SU-DHL-6 (cell line): ENCODE measurements at regions not wholly inside any gene's neighbourhood (a gene's known extent, or its start where the extent isn't known, plus 50 kb on each side); places are given as distances from the start of the nearest gene placed in this dataset.

ENCODE experiments used
- H2AFZ ChIP-seq: fragments of 200-600 bp; sonication (generic); 2 replicates; pipeline ENCODE4 v1.6.1; 2014; ENCODE audit warnings: low read depth, mild to moderate bottlenecking, moderate library complexity, mixed read lengths, antibody characterized with exemption, low read length; ENCODE audit not compliant: severe bottlenecking
- H3F3A ChIP-seq: fragments of 200-600 bp; shearing (Covaris generic); 2 replicates; pipeline ENCODE4 v1.6.0; 2016; ENCODE audit warnings: antibody characterized with exemption, mild to moderate bottlenecking; ENCODE audit not compliant: insufficient read depth
- H3K27ac ChIP-seq: fragments of 200-600 bp; sonication (generic); 2 replicates; pipeline ENCODE4 v1.5.1; 2016; ENCODE audit warnings: low read depth, mild to moderate bottlenecking, low read length, moderate library complexity, mixed read lengths
- H3K27me3 ChIP-seq: fragments of 200-600 bp; sonication (generic), shearing (Covaris generic); 2 replicates; pipeline ENCODE4 v1.6.0; 2014; ENCODE audit warnings: mild to moderate bottlenecking, low read length
- H3K36me3 ChIP-seq: fragments of 200-600 bp; sonication (generic); 2 replicates; pipeline ENCODE4 v1.6.1; 2014; ENCODE audit warnings: mild to moderate bottlenecking, low read length, mixed read lengths
- H3K4me2 ChIP-seq: fragments of 300-600, 200-600 bp; shearing (Covaris generic), sonication (generic); 2 replicates; pipeline ENCODE4 v1.6.0; 2014; ENCODE audit warnings: low read length, low read depth, mild to moderate bottlenecking; ENCODE audit not compliant: poor library complexity, severe bottlenecking
- H3K4me3 ChIP-seq: fragments of 200-600 bp; sonication (generic); 2 replicates; pipeline ENCODE4 v1.5.1; 2014; ENCODE audit warnings: antibody characterized with exemption, low read length, mild to moderate bottlenecking, mixed read lengths; ENCODE audit not compliant: insufficient read depth, poor library complexity, severe bottlenecking
- H3K79me2 ChIP-seq: fragments of 200-600 bp; sonication (generic); 2 replicates; pipeline ENCODE4 v1.6.1; 2014; ENCODE audit warnings: mild to moderate bottlenecking, low read length, moderate library complexity; ENCODE audit not compliant: insufficient read depth
- H3K9ac ChIP-seq: fragments of 200-600 bp; sonication (generic); 2 replicates; pipeline ENCODE4 v1.7.0; 2014; ENCODE audit warnings: mild to moderate bottlenecking, low read length
- H3K9me2 ChIP-seq: fragments of 200-600 bp; sonication (generic); replicated peaks from 2 replicates; pipeline ENCODE4 v1.6.1; 2014; ENCODE audit warnings: low read length; ENCODE audit not compliant: insufficient read depth
- H3K9me3 ChIP-seq: fragments of 200-600 bp; sonication (generic); 2 replicates; pipeline ENCODE4 v1.6.1; 2014; ENCODE audit warnings: low read length, mixed read lengths; ENCODE audit not compliant: insufficient read depth
- H4K20me1 ChIP-seq: fragments of 200-600 bp; sonication (generic); 2 replicates; pipeline ENCODE4 v1.6.1; 2014; ENCODE audit warnings: low read depth, mild to moderate bottlenecking, antibody characterized with exemption, low read length, moderate library complexity, mixed read lengths
- EZH2phosphoT487 ChIP-seq: fragments of 200-600 bp; sonication (generic), shearing (Covaris generic); conservative IDR thresholded peaks from 2 replicates; pipeline ENCODE4 v1.6.1; 2018; ENCODE audit warnings: mild to moderate bottlenecking, antibody characterized with exemption, low read length, moderate library complexity, mixed read lengths
- TF ChIP-seq, protein P1 (sequence below): fragments of 200-600 bp; sonication (generic); IDR thresholded peaks from one replicate; pipeline ENCODE4 v1.5.1; 2017; ENCODE audit warnings: antibody characterized with exemption, mild to moderate bottlenecking, low read length, moderate library complexity; ENCODE audit not compliant: insufficient read depth, poor library complexity, severe bottlenecking

DNA sequence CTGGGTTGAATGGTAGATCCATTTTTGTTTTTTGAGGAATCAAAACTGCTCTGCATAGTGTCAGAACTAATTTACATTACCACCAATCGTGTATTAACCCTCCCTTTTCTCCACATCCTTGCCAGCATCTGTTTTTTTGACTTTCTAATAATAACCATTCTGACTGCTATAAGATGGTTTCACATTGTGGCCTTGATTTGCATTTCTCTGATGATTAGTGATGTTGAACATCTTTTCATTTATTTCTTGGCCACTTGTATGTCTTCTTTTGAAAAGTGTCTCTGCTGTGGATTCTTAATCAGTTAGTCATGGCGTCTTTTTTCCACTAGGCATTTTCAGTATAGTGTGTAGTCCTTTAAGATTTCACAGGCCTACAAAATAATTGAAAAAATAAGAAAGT lies 2144.3 kb upstream of the C9orf72 start:
- H3K9ac ChIP-seq = no peak overlapping the region
- H3K9me3 ChIP-seq = no peaks in the 10 kb centered on the region
- no peak overlapping the region for H2AFZ ChIP-seq
- no peaks in the 10 kb centered on the region for H3K79me2 ChIP-seq
- no peak overlapping the region for H3K4me2 ChIP-seq
- no peaks in the 10 kb centered on the region for H3F3A ChIP-seq
- H3K27ac ChIP-seq = no peak overlapping the region
- H3K4me3 ChIP-seq = no peak overlapping the region
- no peaks in the 10 kb centered on the region for H4K20me1 ChIP-seq
- H3K36me3 ChIP-seq = no peaks in the 10 kb centered on the region
- no peaks in the 10 kb centered on the region for H3K27me3 ChIP-seq
- no peak for TF ChIP-seq EZH2phosphoT487
- TF ChIP-seq, protein P1, sequence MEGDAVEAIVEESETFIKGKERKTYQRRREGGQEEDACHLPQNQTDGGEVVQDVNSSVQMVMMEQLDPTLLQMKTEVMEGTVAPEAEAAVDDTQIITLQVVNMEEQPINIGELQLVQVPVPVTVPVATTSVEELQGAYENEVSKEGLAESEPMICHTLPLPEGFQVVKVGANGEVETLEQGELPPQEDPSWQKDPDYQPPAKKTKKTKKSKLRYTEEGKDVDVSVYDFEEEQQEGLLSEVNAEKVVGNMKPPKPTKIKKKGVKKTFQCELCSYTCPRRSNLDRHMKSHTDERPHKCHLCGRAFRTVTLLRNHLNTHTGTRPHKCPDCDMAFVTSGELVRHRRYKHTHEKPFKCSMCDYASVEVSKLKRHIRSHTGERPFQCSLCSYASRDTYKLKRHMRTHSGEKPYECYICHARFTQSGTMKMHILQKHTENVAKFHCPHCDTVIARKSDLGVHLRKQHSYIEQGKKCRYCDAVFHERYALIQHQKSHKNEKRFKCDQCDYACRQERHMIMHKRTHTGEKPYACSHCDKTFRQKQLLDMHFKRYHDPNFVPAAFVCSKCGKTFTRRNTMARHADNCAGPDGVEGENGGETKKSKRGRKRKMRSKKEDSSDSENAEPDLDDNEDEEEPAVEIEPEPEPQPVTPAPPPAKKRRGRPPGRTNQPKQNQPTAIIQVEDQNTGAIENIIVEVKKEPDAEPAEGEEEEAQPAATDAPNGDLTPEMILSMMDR = no peak
- no peaks in the 10 kb centered on the region for H3K9me2 ChIP-seq

DNA sequence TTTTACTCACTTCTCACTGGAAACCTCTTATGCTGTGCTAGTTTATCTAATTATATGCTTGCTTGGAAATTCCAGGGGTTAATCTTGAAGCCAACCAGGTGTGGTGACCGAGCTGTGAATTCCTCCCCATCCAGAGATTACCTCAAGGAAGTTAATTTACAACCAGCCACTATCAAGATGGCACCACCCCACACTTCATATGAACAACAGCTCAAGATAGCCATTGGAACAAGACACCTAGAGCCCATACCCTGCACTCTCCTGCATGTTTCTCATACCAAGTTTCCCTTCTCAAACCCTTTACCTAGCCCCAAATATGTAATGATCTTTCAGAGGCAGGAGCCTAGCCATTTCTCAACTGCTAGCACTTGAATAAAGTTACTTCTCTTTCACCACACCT lies 2156.9 kb upstream of the C9orf72 start:
- no peak overlapping the region for H3K4me2 ChIP-seq

DNA sequence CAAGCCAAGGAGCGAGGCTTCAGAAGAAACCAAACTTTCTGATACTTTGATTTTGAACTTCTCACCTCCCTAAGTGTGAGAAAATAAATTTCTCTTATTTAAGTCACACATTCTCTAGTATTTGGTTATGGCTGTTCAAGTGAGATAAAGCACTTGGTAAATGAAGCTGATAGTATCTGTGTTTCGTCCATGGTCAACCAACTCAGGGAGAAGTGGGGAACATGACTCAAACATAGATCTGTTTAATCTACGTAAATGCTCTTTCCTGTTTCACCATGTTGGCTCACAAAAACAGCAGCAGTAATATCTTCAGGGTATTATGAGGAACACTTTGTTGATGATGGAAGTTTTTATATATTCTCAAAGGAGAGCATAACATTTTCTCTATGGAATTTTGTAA lies 2167.2 kb upstream of the C9orf72 start:
- TF ChIP-seq, protein P1 = no peak
- TF ChIP-seq EZH2phosphoT487 = no peak
- H3K9me2 ChIP-seq = no peaks in the 10 kb centered on the region

More for the DNA sequence above, 2156.9 kb upstream of the C9orf72 start:
- no peaks in the 10 kb centered on the region for H3K36me3 ChIP-seq
- H3K79me2 ChIP-seq = no peaks in the 10 kb centered on the region
- H3K9ac ChIP-seq = no peak overlapping the region
- H3K4me3 ChIP-seq = no peak overlapping the region
- H3K9me3 ChIP-seq = no peaks in the 10 kb centered on the region
- H3F3A ChIP-seq = no peaks in the 10 kb centered on the region
- H3K27me3 ChIP-seq = no peaks in the 10 kb centered on the region
- TF ChIP-seq, protein P1 = no peak
- TF ChIP-seq EZH2phosphoT487 = no peak
- H3K27ac ChIP-seq = no peak overlapping the region
- no peak overlapping the region for H2AFZ ChIP-seq
- H4K20me1 ChIP-seq = no peaks in the 10 kb centered on the region
- H3K9me2 ChIP-seq = no peaks in the 10 kb centered on the region

More for the DNA sequence above, 2167.2 kb upstream of the C9orf72 start:
- Histone ChIP-seq H3K9me3 (no peaks in the 10 kb centered on the region), H3K27ac (no peak overlapping the region), H3K4me3 (no peak overlapping the region), H3F3A (no peaks in the 10 kb centered on the region), H3K4me2 (no peak overlapping the region), H3K27me3 (no peaks in the 10 kb centered on the region), H4K20me1 (no peaks in the 10 kb centered on the region), H2AFZ (no peak overlapping the region), H3K79me2 (no peaks in the 10 kb centered on the region), H3K9ac (no peak overlapping the region), H3K36me3 (no peaks in the 10 kb centered on the region)
